NB4 (cell line): ENCODE measurements at regions not wholly inside any gene's neighbourhood (a gene's known extent, or its start where the extent isn't known, plus 50 kb on each side); places are given as distances from the start of the nearest gene placed in this dataset.

Source experiments
- MYC ChIP-seq: IDR thresholded peaks from 2 replicates; pipeline ENCODE4 v1.6.1; 2011; ENCODE audit warnings: low read depth, low read length
- POLR2A ChIP-seq: IDR thresholded peaks from 2 replicates; pipeline ENCODE4 v1.6.1; 2011; ENCODE audit warnings: mild to moderate bottlenecking; ENCODE audit not compliant: insufficient read length; ENCODE audit errors: extremely low read depth
- TF ChIP-seq, protein P1 (sequence below): IDR thresholded peaks from one replicate; pipeline ENCODE4 v1.5.1; 2012; ENCODE audit warnings: low read depth, low read length
- TF ChIP-seq, protein P2 (sequence below): IDR thresholded peaks from 2 replicates; pipeline ENCODE4 v1.6.1; 2011; ENCODE audit warnings: low read depth, low read length

DNA sequence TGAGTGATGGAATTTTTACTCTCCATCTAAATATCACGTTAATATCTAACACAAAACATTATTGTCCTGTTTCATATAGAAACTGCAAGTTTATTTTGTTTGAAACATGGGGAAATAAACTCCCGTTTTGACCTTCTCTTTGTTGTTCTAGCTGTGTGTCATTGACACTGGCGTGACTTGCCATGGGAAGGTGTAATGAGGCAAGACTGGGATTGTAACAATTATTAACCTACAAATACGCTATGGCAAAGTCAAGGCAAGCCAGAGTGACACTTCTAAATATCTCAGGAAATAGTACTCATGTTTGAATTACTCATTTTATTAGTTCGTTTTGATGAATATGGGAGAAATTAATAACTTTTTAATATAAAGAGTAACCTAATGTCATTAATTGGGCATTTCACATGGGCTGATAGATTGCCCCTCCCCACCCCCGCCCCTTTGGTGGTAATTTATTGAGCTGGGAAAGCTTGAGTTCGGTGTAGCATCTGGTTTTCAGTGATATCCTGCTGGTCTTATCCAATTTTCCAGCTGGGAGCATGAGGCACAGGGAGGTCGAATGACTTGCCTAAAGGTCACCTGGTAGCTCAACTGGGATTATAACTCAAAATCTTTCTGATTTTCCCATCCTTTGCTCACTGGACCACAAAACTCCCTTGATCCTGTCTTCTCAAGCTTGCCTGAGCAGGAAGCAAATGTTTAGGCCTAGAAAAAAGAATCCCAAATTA is 380.6 kb upstream of the JAG1 start:
- TF ChIP-seq, protein P1, sequence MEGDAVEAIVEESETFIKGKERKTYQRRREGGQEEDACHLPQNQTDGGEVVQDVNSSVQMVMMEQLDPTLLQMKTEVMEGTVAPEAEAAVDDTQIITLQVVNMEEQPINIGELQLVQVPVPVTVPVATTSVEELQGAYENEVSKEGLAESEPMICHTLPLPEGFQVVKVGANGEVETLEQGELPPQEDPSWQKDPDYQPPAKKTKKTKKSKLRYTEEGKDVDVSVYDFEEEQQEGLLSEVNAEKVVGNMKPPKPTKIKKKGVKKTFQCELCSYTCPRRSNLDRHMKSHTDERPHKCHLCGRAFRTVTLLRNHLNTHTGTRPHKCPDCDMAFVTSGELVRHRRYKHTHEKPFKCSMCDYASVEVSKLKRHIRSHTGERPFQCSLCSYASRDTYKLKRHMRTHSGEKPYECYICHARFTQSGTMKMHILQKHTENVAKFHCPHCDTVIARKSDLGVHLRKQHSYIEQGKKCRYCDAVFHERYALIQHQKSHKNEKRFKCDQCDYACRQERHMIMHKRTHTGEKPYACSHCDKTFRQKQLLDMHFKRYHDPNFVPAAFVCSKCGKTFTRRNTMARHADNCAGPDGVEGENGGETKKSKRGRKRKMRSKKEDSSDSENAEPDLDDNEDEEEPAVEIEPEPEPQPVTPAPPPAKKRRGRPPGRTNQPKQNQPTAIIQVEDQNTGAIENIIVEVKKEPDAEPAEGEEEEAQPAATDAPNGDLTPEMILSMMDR = no peak
- TF ChIP-seq POLR2A (no peak), MYC (no peak)
- TF ChIP-seq, protein P2, sequence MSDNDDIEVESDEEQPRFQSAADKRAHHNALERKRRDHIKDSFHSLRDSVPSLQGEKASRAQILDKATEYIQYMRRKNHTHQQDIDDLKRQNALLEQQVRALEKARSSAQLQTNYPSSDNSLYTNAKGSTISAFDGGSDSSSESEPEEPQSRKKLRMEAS = no peak
